GM23338 (cell line): ENCODE measurements at regions not wholly inside any gene's neighbourhood (a gene's known extent, or its start where the extent isn't known, plus 50 kb on each side); places are given as distances from the start of the nearest gene placed in this dataset.

Experiments used
- ATAC-seq: fragments of 200-7000 bp; cut with Tn5 transposase; 3 replicates; pipeline ENCODE4 v1.9.1; 2020
- DNase-seq: peaks from one replicate; pipeline ENCODE4 v3.0.0-alpha.2; 2015; ENCODE audit warnings: low spot score
- H2AFZ ChIP-seq: fragments of 200-600 bp; sonication (generic); 2 replicates; pipeline ENCODE4 v1.8.0; 2016; ENCODE audit warnings: antibody characterized with exemption, mild to moderate bottlenecking, moderate library complexity
- H3F3A ChIP-seq: fragments of 200-600 bp; sonication (generic); replicated peaks from 2 replicates; pipeline ENCODE4 v1.8.0; 2017; ENCODE audit warnings: antibody characterized with exemption, mixed run types, low read depth
- H3K27ac ChIP-seq: fragments of 200-600 bp; sonication (generic); 2 replicates; pipeline ENCODE4 v1.6.1; 2016; ENCODE audit warnings: low read depth
- H3K27me3 ChIP-seq: fragments of 200-600 bp; sonication (generic); 2 replicates; pipeline ENCODE4 v1.8.0; 2016; ENCODE audit warnings: mild to moderate bottlenecking, mixed run types, moderate library complexity; ENCODE audit not compliant: insufficient read depth
- H3K36me3 ChIP-seq: fragments of 200-600 bp; sonication (generic); 2 replicates; pipeline ENCODE4 v1.8.0; 2016; ENCODE audit warnings: mild to moderate bottlenecking; ENCODE audit not compliant: insufficient read depth
- H3K4me1 ChIP-seq: fragments of 200-600 bp; sonication (generic); 2 replicates; pipeline ENCODE4 v1.8.0; 2016; ENCODE audit warnings: mild to moderate bottlenecking, moderate library complexity; ENCODE audit not compliant: insufficient read depth
- H3K4me2 ChIP-seq: fragments of 200-600 bp; sonication (generic); 2 replicates; pipeline ENCODE4 v1.7.1; 2017; ENCODE audit warnings: mixed run types
- H3K4me3 ChIP-seq: fragments of 200-600 bp; sonication (generic); 2 replicates; pipeline ENCODE4 v1.6.1; 2016; ENCODE audit warnings: mixed run types
- H3K79me2 ChIP-seq: fragments of 200-600 bp; sonication (generic); replicated peaks from 2 replicates; pipeline ENCODE4 v1.8.0; 2017; ENCODE audit warnings: mild to moderate bottlenecking; ENCODE audit not compliant: insufficient read depth
- H3K9me2 ChIP-seq: fragments of 200-600 bp; sonication (generic); 2 replicates; pipeline ENCODE4 v1.8.0; 2017; ENCODE audit not compliant: insufficient read depth
- H4K20me1 ChIP-seq: fragments of 200-600 bp; sonication (generic); replicated peaks from 2 replicates; pipeline ENCODE4 v1.8.0; 2017; ENCODE audit warnings: mild to moderate bottlenecking; ENCODE audit not compliant: insufficient read depth
- H3K27ac Mint-ChIP-seq: 2 replicates; pipeline ENCODE4 v1.8.0; 2020; ENCODE audit warnings: inconsistent platforms, mild to moderate bottlenecking, moderate library complexity, mixed read lengths
- H3K27me3 Mint-ChIP-seq: 3 replicates; pipeline ENCODE4 v1.8.0; 2022; ENCODE audit warnings: low read depth, mild to moderate bottlenecking, moderate library complexity, mixed read lengths, inconsistent platforms; ENCODE audit not compliant: insufficient read depth, poor library complexity
- H3K36me3 Mint-ChIP-seq: 3 replicates; pipeline ENCODE4 v1.8.0; 2021; ENCODE audit warnings: low read depth, mild to moderate bottlenecking, inconsistent platforms, moderate library complexity, mixed read lengths
- H3K4me1 Mint-ChIP-seq: 3 replicates; pipeline ENCODE4 v1.8.0; 2020; ENCODE audit warnings: mild to moderate bottlenecking, inconsistent platforms, mixed read lengths
- H3K4me3 Mint-ChIP-seq: 3 replicates; pipeline ENCODE4 v1.8.0; 2021; ENCODE audit warnings: moderate library complexity, mild to moderate bottlenecking, inconsistent platforms, mixed read lengths
- H3K9me3 Mint-ChIP-seq: 3 replicates; pipeline ENCODE4 v1.8.0; 2020; ENCODE audit warnings: moderate library complexity, mild to moderate bottlenecking, inconsistent platforms, mixed read lengths
- CTCF ChIP-seq, 2 experiments: fragments of 200-600 bp in 1 of 2; sonication (generic) in 1 of 2; conservative IDR thresholded peaks; 2 replicates each; pipeline versions ENCODE4 v1.5.1 to v1.6.1; 2016 to 2017; ENCODE audit warnings: antibody characterized with exemption in 2 of 2, low read depth in 2 of 2, mild to moderate bottlenecking in 2 of 2, moderate library complexity in 1 of 2
- ETS1 ChIP-seq: IDR thresholded peaks from 2 replicates; pipeline ENCODE4 v1.6.1; 2016; ENCODE audit warnings: antibody characterized with exemption
- EZH2 ChIP-seq: fragments of 200-600 bp; sonication (generic); IDR thresholded peaks from one replicate; pipeline ENCODE4 v1.8.0; 2017; ENCODE audit warnings: antibody characterized with exemption, mild to moderate bottlenecking, low read depth; ENCODE audit not compliant: unreplicated experiment
- EZH2phosphoT487 ChIP-seq: fragments of 200-600 bp; sonication (generic); IDR thresholded peaks from one replicate; pipeline ENCODE4 v1.8.1; 2018; ENCODE audit warnings: antibody characterized with exemption; ENCODE audit not compliant: unreplicated experiment
- JUNB ChIP-seq: IDR thresholded peaks from one replicate; pipeline ENCODE4 v1.6.1; 2016; ENCODE audit warnings: antibody characterized with exemption; ENCODE audit not compliant: unreplicated experiment
- NANOG ChIP-seq: IDR thresholded peaks from 2 replicates; pipeline ENCODE4 v1.6.1; 2016; ENCODE audit warnings: antibody characterized with exemption, borderline replicate concordance
- POLR2AphosphoS5 ChIP-seq: IDR thresholded peaks from 2 replicates; pipeline ENCODE4 v1.6.1; 2016; ENCODE audit warnings: antibody characterized with exemption, low read depth
- STAT1 ChIP-seq: IDR thresholded peaks from one replicate; pipeline ENCODE4 v1.6.1; 2016; ENCODE audit warnings: antibody characterized with exemption; ENCODE audit not compliant: unreplicated experiment
- ZNF331 ChIP-seq: fragments of 250-450 bp; sonication (Bioruptor Pico); IDR thresholded peaks from 2 replicates; pipeline ENCODE4 v1.5.0; 2020; ENCODE audit warnings: low read depth, mild to moderate bottlenecking, moderate library complexity
- ZNF462 ChIP-seq: fragments of 250-450 bp; sonication (Bioruptor Pico); IDR thresholded peaks from 2 replicates; pipeline ENCODE4 v1.5.0; 2020; ENCODE audit warnings: mild to moderate bottlenecking, moderate library complexity

- peaks cover 20% of the 10 kb centered on the region for H3K4me1 Mint-ChIP-seq
- H2AFZ ChIP-seq, result no peak overlapping the region
- no peaks in the 10 kb centered on the region for H3K9me3 Mint-ChIP-seq
- no peaks in the 10 kb centered on the region for H3K79me2 ChIP-seq
- H3K27me3 Mint-ChIP-seq, result peaks cover 3% of the 10 kb centered on the region
- H4K20me1 ChIP-seq, result no peaks in the 10 kb centered on the region
- peaks cover 13% of the 10 kb centered on the region; the same call in 1 of the 2 replicates for H3K4me1 ChIP-seq
- ATAC-seq (no peak), DNase-seq (no peak)
- H3K4me2 ChIP-seq, result no peak overlapping the region
- no peak overlapping the region for H3K27ac ChIP-seq
- TF ChIP-seq ZNF331 (CRISPR knock-in tag) (no peak), STAT1 (no peak), POLR2AphosphoS5 (no peak), EZH2 (no peak), CTCF (conservative IDR thresholded peaks at IDR 0.05; ENCODE audit: low read depth in 2 of 2) (no peak), ZNF462 (CRISPR knock-in tag) (no peak), ETS1 (no peak), EZH2phosphoT487 (no peak), NANOG (no peak), JUNB (no peak)
- H3K4me3 Mint-ChIP-seq, result no peak overlapping the region
- H3K36me3 ChIP-seq, result no peaks in the 10 kb centered on the region
- H3F3A ChIP-seq, result no peaks in the 10 kb centered on the region
- H3K36me3 Mint-ChIP-seq, result no peaks in the 10 kb centered on the region
- H3K27ac Mint-ChIP-seq, result no peak overlapping the region
- no peaks in the 10 kb centered on the region for H3K27me3 ChIP-seq
- H3K9me2 ChIP-seq, result no peaks in the 10 kb centered on the region
- H3K4me3 ChIP-seq, result no peak overlapping the region
Observed at GRCh38 chr3:67093305-67093704, 95.2 kb downstream of the KBTBD8 start.
